ENCODE measurements at regions not wholly inside any gene's neighbourhood (a gene's known extent, or its start where the extent isn't known, plus 50 kb on each side); places are given as distances from the start of the nearest gene placed in this dataset.

GRCh38 chr14:55754871-55755270 is 174.9 kb downstream of the KTN1 start:
- no peak overlapping the region for H3K4me3 ChIP-seq (IDR thresholded peaks at IDR 0.05; ENCODE audit: insufficient read depth, low read depth, low read length)
- H3K36me3 ChIP-seq (ENCODE audit: insufficient read depth), result no peaks in the 10 kb centered on the region
- H4K20me1 ChIP-seq (ENCODE audit: insufficient read depth), result no peaks in the 10 kb centered on the region
- no peak overlapping the region for H3K9ac ChIP-seq
- no peak for TF ChIP-seq CTCF (conservative IDR thresholded peaks at IDR 0.05; ENCODE audit: low read depth, low read length)
- H3K27ac ChIP-seq, result no peak overlapping the region
- H2AFZ ChIP-seq (ENCODE audit: low read depth), result no peak overlapping the region
- H3K79me2 ChIP-seq (ENCODE audit: insufficient read depth, low read depth), result no peaks in the 10 kb centered on the region
- H3K4me2 ChIP-seq, result no peak overlapping the region
- no peaks in the 10 kb centered on the region for H3K27me3 ChIP-seq (ENCODE audit: insufficient read depth, low read depth)
- no peaks in the 10 kb centered on the region for H3K4me1 ChIP-seq (ENCODE audit: low read depth, poor library complexity, severe bottlenecking)

DNA sequence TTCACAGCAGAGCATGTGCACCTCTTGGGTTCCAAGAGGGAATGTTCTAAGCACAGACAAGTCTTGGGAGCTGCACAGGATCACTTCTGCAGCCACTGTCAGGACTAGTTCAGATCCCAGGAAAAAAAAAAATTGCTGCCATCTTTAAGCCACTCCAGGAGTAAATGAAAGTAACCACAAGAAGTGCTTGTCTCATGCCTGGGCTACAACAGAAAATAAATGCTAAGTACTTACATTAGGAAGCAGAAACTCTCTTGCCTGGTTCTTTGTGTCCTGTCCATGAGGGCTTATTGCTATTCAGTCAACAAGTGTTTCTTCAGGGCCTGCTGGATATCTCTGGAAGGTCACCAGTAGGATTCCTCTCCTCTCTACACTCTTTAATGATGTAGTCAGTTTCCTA is 176.1 kb downstream of the KTN1 start:
- Histone ChIP-seq H3K27ac (no peak overlapping the region), H3K4me1 (ENCODE audit: low read depth, poor library complexity, severe bottlenecking) (no peaks in the 10 kb centered on the region), H4K20me1 (ENCODE audit: insufficient read depth) (no peaks in the 10 kb centered on the region), H2AFZ (ENCODE audit: low read depth) (no peak overlapping the region), H3K4me3 (IDR thresholded peaks at IDR 0.05; ENCODE audit: insufficient read depth, low read depth, low read length) (no peak overlapping the region), H3K36me3 (ENCODE audit: insufficient read depth) (no peaks in the 10 kb centered on the region), H3K4me2 (no peak overlapping the region), H3K27me3 (ENCODE audit: insufficient read depth, low read depth) (no peaks in the 10 kb centered on the region), H3K9ac (no peak overlapping the region), H3K79me2 (ENCODE audit: insufficient read depth, low read depth) (no peaks in the 10 kb centered on the region)
- TF ChIP-seq CTCF (conservative IDR thresholded peaks at IDR 0.05; ENCODE audit: low read depth, low read length), result no peak

- no peak overlapping the region for H3K4me2 ChIP-seq
- no peaks in the 10 kb centered on the region for H3K4me1 ChIP-seq (ENCODE audit: low read depth, poor library complexity, severe bottlenecking)
- H3K27me3 ChIP-seq (ENCODE audit: insufficient read depth, low read depth), result no peaks in the 10 kb centered on the region
- no peak for TF ChIP-seq CTCF (conservative IDR thresholded peaks at IDR 0.05; ENCODE audit: low read depth, low read length)
- no peak overlapping the region for H3K27ac ChIP-seq
- H2AFZ ChIP-seq (ENCODE audit: low read depth), result no peak overlapping the region
- no peaks in the 10 kb centered on the region for H3K36me3 ChIP-seq (ENCODE audit: insufficient read depth)
- H3K9ac ChIP-seq, result no peak overlapping the region
- H3K4me3 ChIP-seq (IDR thresholded peaks at IDR 0.05; ENCODE audit: insufficient read depth, low read depth, low read length), result no peak overlapping the region
- no peaks in the 10 kb centered on the region for H4K20me1 ChIP-seq (ENCODE audit: insufficient read depth)
- H3K79me2 ChIP-seq (ENCODE audit: insufficient read depth, low read depth), result no peaks in the 10 kb centered on the region
Observed at GRCh38 chr14:55756557-55756956, 176.6 kb downstream of the KTN1 start.

GRCh38 chr14:55758796-55759195 is 178.8 kb downstream of the KTN1 start:
- Histone ChIP-seq H3K4me3 (IDR thresholded peaks at IDR 0.05; ENCODE audit: insufficient read depth, low read depth, low read length) (no peak overlapping the region), H3K4me2 (no peak overlapping the region), H3K4me1 (ENCODE audit: low read depth, poor library complexity, severe bottlenecking) (no peaks in the 10 kb centered on the region), H3K79me2 (ENCODE audit: insufficient read depth, low read depth) (no peaks in the 10 kb centered on the region), H3K36me3 (ENCODE audit: insufficient read depth) (no peaks in the 10 kb centered on the region), H3K27ac (no peak overlapping the region), H2AFZ (ENCODE audit: low read depth) (no peak overlapping the region), H4K20me1 (ENCODE audit: insufficient read depth) (no peaks in the 10 kb centered on the region), H3K9ac (no peak overlapping the region), H3K27me3 (ENCODE audit: insufficient read depth, low read depth) (no peaks in the 10 kb centered on the region)
- no peak for TF ChIP-seq CTCF (conservative IDR thresholded peaks at IDR 0.05; ENCODE audit: low read depth, low read length)

All from KMS-11 (cell line).